Type B pancreatic cell (in vitro differentiated cells): ENCODE measurements at regions not wholly inside any gene's neighbourhood (a gene's known extent, or its start where the extent isn't known, plus 50 kb on each side); places are given as distances from the start of the nearest gene placed in this dataset.
"Not testable (repeated sequence)": the region's sequence is repeated elsewhere in the genome, so short reads cannot be mapped to it uniquely, and the experiment has no call there.

Source experiments
- DNase-seq: peaks from one replicate; pipeline ENCODE4 v3.0.0; 2021; ENCODE audit warnings: mixed read lengths; ENCODE audit not compliant: unreplicated experiment; ENCODE audit errors: extremely low spot score
- H3K27ac Mint-ChIP-seq: 2 replicates; pipeline ENCODE4 v1.8.0; 2021; ENCODE audit warnings: mild to moderate bottlenecking, mixed read lengths
- H3K27me3 Mint-ChIP-seq: 2 replicates; pipeline ENCODE4 v1.8.0; 2021; ENCODE audit warnings: mixed read lengths
- H3K36me3 Mint-ChIP-seq: 2 replicates; pipeline ENCODE4 v1.8.0; 2021; ENCODE audit warnings: mixed read lengths
- H3K4me1 Mint-ChIP-seq: one replicate; pipeline ENCODE4 v1.8.0; 2021; ENCODE audit warnings: mixed read lengths; ENCODE audit not compliant: unreplicated experiment
- H3K4me3 Mint-ChIP-seq: 2 replicates; pipeline ENCODE4 v1.8.0; 2021; ENCODE audit warnings: mild to moderate bottlenecking, mixed read lengths
- H3K9me3 Mint-ChIP-seq: 2 replicates; pipeline ENCODE4 v1.8.0; 2021; ENCODE audit warnings: mixed read lengths
- CTCF ChIP-seq: fragments of 200-600 bp; sonication (generic); conservative IDR thresholded peaks from 2 replicates; pipeline ENCODE4 v1.5.0; 2021; ENCODE audit warnings: antibody characterized with exemption, mild to moderate bottlenecking

- Mint-ChIP-seq H3K4me3 (no peak overlapping the region), H3K36me3 (no peaks in the 10 kb centered on the region), H3K9me3 (no peaks in the 10 kb centered on the region), H3K4me1 (no peaks in the 10 kb centered on the region), H3K27me3 (no peaks in the 10 kb centered on the region), H3K27ac (no peak overlapping the region)
- no peak for TF ChIP-seq CTCF
- DNase-seq = no peak
These were observed 259.0 kb downstream of the CALCRL start for GRCh38 chr2:187188783-187189631.

GRCh38 chr2:187187519-187187918 lies 260.5 kb downstream of the CALCRL start:
- H3K27me3 Mint-ChIP-seq = no peaks in the 10 kb centered on the region
- H3K27ac Mint-ChIP-seq = no peak overlapping the region
- H3K9me3 Mint-ChIP-seq = no peaks in the 10 kb centered on the region
- no peaks in the 10 kb centered on the region for H3K4me1 Mint-ChIP-seq
- no peaks in the 10 kb centered on the region for H3K36me3 Mint-ChIP-seq
- TF ChIP-seq CTCF = no peak
- no peak for DNase-seq
- no peak overlapping the region for H3K4me3 Mint-ChIP-seq

- Mint-ChIP-seq H3K27ac (no peak overlapping the region), H3K36me3 (no peaks in the 10 kb centered on the region), H3K9me3 (no peaks in the 10 kb centered on the region), H3K4me1 (no peaks in the 10 kb centered on the region), H3K27me3 (no peaks in the 10 kb centered on the region), H3K4me3 (no peak overlapping the region)
- no peak for TF ChIP-seq CTCF
- DNase-seq = no peak
These were observed 267.5 kb downstream of the CALCRL start for GRCh38 chr2:187180529-187180928.

- H3K27me3 Mint-ChIP-seq, H3K4me3 Mint-ChIP-seq, H3K36me3 Mint-ChIP-seq, H3K9me3 Mint-ChIP-seq, H3K4me1 Mint-ChIP-seq, DNase-seq, H3K27ac Mint-ChIP-seq: not testable (repeated sequence)
These were observed 269.2 kb downstream of the CALCRL start for GRCh38 chr2:187178876-187179275.

GRCh38 chr2:187177253-187177652 lies 270.8 kb downstream of the CALCRL start:
- no peak overlapping the region for H3K4me3 Mint-ChIP-seq
- no peaks in the 10 kb centered on the region for H3K4me1 Mint-ChIP-seq
- H3K36me3 Mint-ChIP-seq = no peaks in the 10 kb centered on the region
- no peak for DNase-seq
- H3K9me3 Mint-ChIP-seq = no peaks in the 10 kb centered on the region
- no peak overlapping the region for H3K27ac Mint-ChIP-seq
- no peaks in the 10 kb centered on the region for H3K27me3 Mint-ChIP-seq
- TF ChIP-seq CTCF = no peak

- Mint-ChIP-seq H3K4me1 (no peaks in the 10 kb centered on the region), H3K4me3 (no peak overlapping the region), H3K27ac (no peak overlapping the region), H3K9me3 (no peaks in the 10 kb centered on the region), H3K27me3 (no peaks in the 10 kb centered on the region), H3K36me3 (no peaks in the 10 kb centered on the region)
- DNase-seq = no peak
- TF ChIP-seq CTCF = peak; percentile 61
These were observed 273.5 kb downstream of the CALCRL start for GRCh38 chr2:187174582-187174981.
